ENCODE measurements at regions not wholly inside any gene's neighbourhood (a gene's known extent, or its start where the extent isn't known, plus 50 kb on each side); places are given as distances from the start of the nearest gene placed in this dataset.

DNA sequence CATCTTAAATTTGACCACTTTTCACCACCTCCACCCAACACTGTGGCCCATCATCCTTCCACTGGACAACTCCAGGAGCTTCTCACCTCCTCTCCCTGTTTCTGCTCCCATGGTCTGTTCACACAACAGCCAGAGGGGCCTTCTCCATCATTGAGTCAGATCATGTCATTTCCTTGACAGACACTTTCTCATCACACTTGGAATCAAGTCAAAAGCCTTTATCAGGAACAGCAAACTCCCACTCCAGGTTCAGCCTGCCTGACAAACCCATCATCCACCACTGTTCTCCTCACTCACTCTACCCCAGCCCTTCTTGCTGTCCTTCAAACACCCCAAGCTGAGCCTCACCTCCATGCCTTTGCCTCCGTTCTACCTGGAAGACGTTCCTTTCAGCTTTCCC lies 78.4 kb upstream of the ADRA1B start:
- H3K9me3 ChIP-seq (ENCODE audit: insufficient read depth, low read depth, low read length): no peaks in the 10 kb centered on the region
- H3K4me3 ChIP-seq (ENCODE audit: low read length): no peak overlapping the region
- H3K36me3 ChIP-seq (ENCODE audit: insufficient read depth, low read length): no peaks in the 10 kb centered on the region
- no peaks in the 10 kb centered on the region for H3K27me3 ChIP-seq (ENCODE audit: insufficient read depth, low read length)
- no peaks in the 10 kb centered on the region for H3K4me1 ChIP-seq (ENCODE audit: insufficient read depth, low read length)
- 91% methylated on average over 2 of the region's 2 CpGs for WGBS
- H3K27ac ChIP-seq (ENCODE audit: low read depth, low read length): no peak overlapping the region
- H3K9ac ChIP-seq (ENCODE audit: low read depth, low read length): no peak overlapping the region

DNA sequence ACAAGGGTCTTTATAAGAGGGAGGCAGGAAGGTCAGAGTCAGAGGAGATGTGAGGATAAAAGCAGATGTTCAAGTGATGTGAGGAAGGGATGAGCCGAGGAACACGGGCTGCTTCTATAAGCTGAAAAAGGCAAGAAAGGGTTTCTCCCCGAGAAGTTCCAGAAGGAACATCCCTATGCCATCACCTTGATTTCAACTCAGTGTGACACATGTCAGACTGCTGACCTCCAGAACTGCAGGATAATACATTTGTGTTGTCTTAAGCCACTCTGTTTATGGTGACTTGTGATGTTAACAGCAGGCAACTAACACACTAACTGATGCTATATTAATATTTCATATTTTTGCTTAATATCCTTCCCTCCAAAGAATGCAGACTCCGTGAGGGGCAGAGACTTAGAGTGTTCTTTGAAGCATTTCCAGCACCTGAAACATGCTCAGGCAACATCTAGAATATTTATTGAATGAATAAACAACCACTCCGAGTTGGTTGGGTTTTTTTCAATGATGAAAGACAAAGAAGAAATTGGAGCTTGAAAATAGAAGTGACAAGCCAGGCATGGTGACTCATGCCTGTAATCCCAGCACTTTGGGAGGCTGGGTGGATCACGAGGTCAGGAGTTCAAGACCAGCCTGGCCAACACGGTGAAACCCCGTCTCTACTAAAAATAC lies 77.6 kb upstream of the ADRA1B start:
- Histone ChIP-seq H3K9ac (ENCODE audit: low read depth, low read length) (no peak overlapping the region), H3K4me1 (ENCODE audit: insufficient read depth, low read length) (no peaks in the 10 kb centered on the region), H3K27me3 (ENCODE audit: insufficient read depth, low read length) (no peaks in the 10 kb centered on the region), H3K36me3 (ENCODE audit: insufficient read depth, low read length) (no peaks in the 10 kb centered on the region), H3K9me3 (ENCODE audit: insufficient read depth, low read depth, low read length) (no peaks in the 10 kb centered on the region), H3K4me3 (ENCODE audit: low read length) (no peak overlapping the region), H3K27ac (ENCODE audit: low read depth, low read length) (no peak overlapping the region)
- WGBS: 89% methylated on average over 8 of the region's 8 CpGs

DNA sequence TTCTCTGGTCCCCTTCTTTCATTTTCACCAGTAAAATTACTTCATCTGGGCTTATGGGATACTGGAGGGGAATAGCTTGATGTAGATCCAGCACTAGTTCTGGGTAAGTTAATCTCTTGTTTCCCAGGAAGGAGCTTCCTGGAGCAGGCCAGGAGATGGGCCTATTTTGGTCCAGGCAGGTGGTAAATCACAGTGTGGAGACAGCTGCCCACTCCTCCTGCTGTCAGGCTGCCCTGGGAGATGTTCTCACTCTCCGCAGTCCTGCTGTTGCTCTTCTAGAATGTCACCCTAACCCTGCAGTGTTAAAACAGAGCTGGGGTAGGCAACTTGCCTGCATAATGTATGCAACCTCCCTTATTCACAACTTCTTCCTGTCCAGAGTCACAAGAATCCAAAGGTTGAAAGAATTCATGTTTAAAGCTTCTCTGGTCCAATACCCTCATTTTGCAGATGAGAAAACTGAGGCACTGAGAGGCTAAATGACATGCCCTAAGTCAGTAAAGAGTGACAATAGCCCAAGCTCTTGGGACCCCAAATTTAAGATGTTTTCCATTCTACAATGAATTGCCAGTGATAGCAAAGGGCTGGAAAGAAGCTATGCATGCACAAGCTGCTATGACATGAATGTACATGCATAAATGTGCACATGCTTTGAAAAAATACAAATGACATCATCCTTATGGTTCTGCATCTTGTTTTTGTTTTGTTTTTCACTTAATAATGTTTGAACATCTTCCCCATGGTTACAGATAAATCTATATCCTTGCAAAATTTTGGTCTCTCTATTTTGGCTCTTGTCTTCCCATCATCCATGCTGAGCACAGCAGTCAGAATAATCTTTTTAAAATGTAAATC lies 71.8 kb upstream of the ADRA1B start:
- Histone ChIP-seq H3K4me1 (ENCODE audit: insufficient read depth, low read length) (no peaks in the 10 kb centered on the region), H3K36me3 (ENCODE audit: insufficient read depth, low read length) (no peaks in the 10 kb centered on the region), H3K27me3 (ENCODE audit: insufficient read depth, low read length) (no peaks in the 10 kb centered on the region), H3K9me3 (ENCODE audit: insufficient read depth, low read depth, low read length) (no peaks in the 10 kb centered on the region), H3K27ac (ENCODE audit: low read depth, low read length) (no peak overlapping the region), H3K9ac (ENCODE audit: low read depth, low read length) (no peak overlapping the region), H3K4me3 (ENCODE audit: low read length) (no peak overlapping the region)
- 92% methylated on average over 1 of the region's 1 CpG for WGBS

DNA sequence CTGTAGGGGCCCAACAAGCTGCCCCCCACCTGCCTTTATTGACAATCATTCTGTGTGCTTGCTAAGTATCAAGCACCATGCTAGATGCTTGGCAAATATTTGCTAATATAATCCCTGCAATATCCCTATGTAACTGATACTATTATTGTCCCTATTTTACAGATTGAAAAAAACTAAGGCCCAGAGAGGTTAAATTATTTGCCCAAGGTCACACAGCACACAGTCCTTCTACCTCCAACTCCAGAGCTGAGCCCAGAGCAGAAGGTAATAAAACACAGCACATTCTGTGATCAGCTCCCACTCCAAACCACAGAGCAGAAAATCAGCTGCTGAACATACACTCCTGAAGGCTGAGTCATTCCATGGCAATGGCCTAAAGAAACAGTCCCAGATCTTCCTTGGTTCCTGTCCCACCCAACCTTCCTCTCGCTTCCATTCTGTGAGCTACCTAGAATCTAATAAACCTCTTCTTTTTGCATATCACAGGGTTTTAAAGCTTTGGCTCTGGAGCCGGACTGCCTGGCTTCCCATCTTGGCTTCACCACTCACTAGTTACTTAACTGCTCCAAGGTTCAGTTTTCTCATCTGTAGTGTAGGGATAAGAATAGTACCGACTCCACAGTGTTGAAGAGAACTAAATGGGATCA lies 66.7 kb upstream of the ADRA1B start:
- WGBS: 93% methylated on average over 3 of the region's 3 CpGs
- H3K27me3 ChIP-seq (ENCODE audit: insufficient read depth, low read length): no peaks in the 10 kb centered on the region
- no peak overlapping the region for H3K27ac ChIP-seq (ENCODE audit: low read depth, low read length)
- no peak overlapping the region for H3K9ac ChIP-seq (ENCODE audit: low read depth, low read length)
- no peak overlapping the region for H3K4me3 ChIP-seq (ENCODE audit: low read length)
- no peaks in the 10 kb centered on the region for H3K36me3 ChIP-seq (ENCODE audit: insufficient read depth, low read length)
- H3K9me3 ChIP-seq (ENCODE audit: insufficient read depth, low read depth, low read length): no peaks in the 10 kb centered on the region
- no peaks in the 10 kb centered on the region for H3K4me1 ChIP-seq (ENCODE audit: insufficient read depth, low read length)

DNA sequence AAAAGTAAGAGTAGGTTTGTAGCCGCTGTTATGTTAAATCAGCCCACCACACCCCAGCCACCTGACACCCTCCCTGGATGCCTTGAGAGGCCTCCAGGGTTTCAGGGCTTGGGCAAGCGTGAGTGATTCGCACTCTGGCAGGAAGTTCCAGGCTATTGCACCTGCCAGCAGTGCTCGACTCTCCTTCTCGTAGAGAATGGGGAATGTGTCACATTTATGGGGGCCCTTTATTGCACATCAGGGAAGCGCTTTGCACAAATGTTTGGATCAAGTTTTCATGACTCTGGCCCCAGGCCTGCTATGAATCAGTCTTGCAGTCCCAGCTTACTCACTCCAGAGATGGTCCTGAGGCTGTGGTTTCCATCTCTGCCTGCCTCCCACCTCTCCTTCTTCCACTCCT lies 66.1 kb upstream of the ADRA1B start:
- Histone ChIP-seq H3K4me1 (ENCODE audit: insufficient read depth, low read length) (no peaks in the 10 kb centered on the region), H3K36me3 (ENCODE audit: insufficient read depth, low read length) (no peaks in the 10 kb centered on the region), H3K27me3 (ENCODE audit: insufficient read depth, low read length) (no peaks in the 10 kb centered on the region), H3K9ac (ENCODE audit: low read depth, low read length) (no peak overlapping the region), H3K9me3 (ENCODE audit: insufficient read depth, low read depth, low read length) (no peaks in the 10 kb centered on the region), H3K27ac (ENCODE audit: low read depth, low read length) (no peak overlapping the region), H3K4me3 (ENCODE audit: low read length) (no peak overlapping the region)
- WGBS: 92% methylated on average over 5 of the region's 6 CpGs

DNA sequence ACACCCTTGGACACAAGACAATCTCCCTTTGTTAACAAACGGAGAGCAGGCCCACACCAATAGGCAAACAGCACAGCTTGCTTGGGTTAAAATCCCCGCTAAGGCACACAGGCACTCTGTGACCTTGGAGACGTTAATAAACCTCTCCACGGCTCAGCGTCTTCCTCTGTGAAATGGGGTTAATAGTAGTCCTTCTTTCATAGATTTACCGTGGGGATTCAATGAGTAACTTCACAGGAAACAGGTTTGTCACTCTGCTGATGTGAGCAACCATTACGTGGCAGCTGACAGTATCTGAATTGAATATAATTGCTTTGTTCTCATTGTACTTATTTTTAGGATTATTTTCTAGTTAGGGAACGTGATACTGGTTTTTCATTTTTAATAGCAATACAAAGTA lies 65.2 kb upstream of the ADRA1B start:
- Histone ChIP-seq H3K27ac (ENCODE audit: low read depth, low read length) (no peak overlapping the region), H3K4me1 (ENCODE audit: insufficient read depth, low read length) (no peaks in the 10 kb centered on the region), H3K9me3 (ENCODE audit: insufficient read depth, low read depth, low read length) (no peaks in the 10 kb centered on the region), H3K4me3 (ENCODE audit: low read length) (no peak overlapping the region), H3K27me3 (ENCODE audit: insufficient read depth, low read length) (no peaks in the 10 kb centered on the region), H3K9ac (ENCODE audit: low read depth, low read length) (no peak overlapping the region), H3K36me3 (ENCODE audit: insufficient read depth, low read length) (no peaks in the 10 kb centered on the region)
- 89% methylated on average over 7 of the region's 8 CpGs for WGBS

DNA sequence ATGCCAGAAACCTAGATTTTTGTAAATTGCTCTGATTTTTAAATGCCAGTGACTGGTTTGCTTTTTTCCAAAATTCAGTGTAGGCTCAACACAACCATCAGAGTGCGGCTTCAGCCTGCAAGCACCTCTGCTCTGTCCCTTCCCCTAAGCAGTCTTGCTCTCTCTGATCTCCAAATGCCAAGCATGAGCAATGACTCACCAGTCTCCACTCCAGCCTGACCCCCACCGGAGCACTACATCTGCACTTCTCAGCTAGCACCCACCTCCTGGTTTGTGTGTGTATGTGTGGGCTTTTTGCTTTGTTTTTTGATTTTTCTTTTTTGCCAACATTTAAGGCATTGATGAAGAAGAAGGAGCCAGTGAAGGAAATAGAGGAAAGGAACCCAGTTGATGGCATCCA lies 61.4 kb upstream of the ADRA1B start:
- no peak overlapping the region for H3K27ac ChIP-seq (ENCODE audit: low read depth, low read length)
- H3K9ac ChIP-seq (ENCODE audit: low read depth, low read length): no peak overlapping the region
- H3K36me3 ChIP-seq (ENCODE audit: insufficient read depth, low read length): no peaks in the 10 kb centered on the region
- H3K4me1 ChIP-seq (ENCODE audit: insufficient read depth, low read length): no peaks in the 10 kb centered on the region
- no peaks in the 10 kb centered on the region for H3K9me3 ChIP-seq (ENCODE audit: insufficient read depth, low read depth, low read length)
- 73% methylated on average over 1 of the region's 2 CpGs for WGBS
- H3K27me3 ChIP-seq (ENCODE audit: insufficient read depth, low read length): no peaks in the 10 kb centered on the region
- H3K4me3 ChIP-seq (ENCODE audit: low read length): no peak overlapping the region

DNA sequence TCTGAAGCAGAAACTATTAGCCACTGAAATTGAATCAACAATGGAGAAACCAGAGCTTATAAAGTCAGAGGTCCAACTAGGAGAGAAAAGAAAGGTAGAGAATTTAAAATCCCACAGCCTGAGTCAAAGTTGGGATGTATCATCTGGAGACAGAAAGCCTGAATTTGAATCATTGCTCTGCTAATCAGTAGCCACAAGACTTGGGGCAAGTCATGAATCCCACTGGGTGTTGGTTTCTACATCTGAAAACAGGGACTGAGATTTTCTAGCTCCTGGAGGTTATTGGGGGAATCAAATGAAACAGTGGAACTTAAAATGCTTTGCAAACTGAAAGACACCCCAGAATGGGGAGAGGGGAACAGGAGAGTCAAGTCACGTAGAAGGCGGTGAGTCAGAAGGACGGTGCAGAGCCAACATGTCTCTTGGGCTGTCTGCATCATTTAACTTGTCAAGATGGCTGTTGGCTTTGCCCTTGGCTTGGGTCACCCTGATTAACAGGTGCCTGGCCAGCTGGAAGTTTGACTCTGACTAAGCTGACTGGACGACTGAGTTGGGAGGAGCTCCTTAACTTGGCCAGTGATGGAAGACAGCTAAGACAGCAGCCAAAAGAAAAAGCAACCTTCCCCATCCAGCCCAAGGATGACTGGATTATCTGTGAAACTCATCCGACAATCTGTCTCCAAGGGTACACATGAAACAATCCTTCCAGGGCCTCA lies 60.6 kb upstream of the ADRA1B start:
- 91% methylated on average over 5 of the region's 5 CpGs for WGBS
- H3K27me3 ChIP-seq (ENCODE audit: insufficient read depth, low read length): no peaks in the 10 kb centered on the region
- no peaks in the 10 kb centered on the region for H3K36me3 ChIP-seq (ENCODE audit: insufficient read depth, low read length)
- no peak overlapping the region for H3K4me3 ChIP-seq (ENCODE audit: low read length)
- no peaks in the 10 kb centered on the region for H3K9me3 ChIP-seq (ENCODE audit: insufficient read depth, low read depth, low read length)
- no peak overlapping the region for H3K27ac ChIP-seq (ENCODE audit: low read depth, low read length)
- no peak overlapping the region for H3K9ac ChIP-seq (ENCODE audit: low read depth, low read length)
- H3K4me1 ChIP-seq (ENCODE audit: insufficient read depth, low read length): no peaks in the 10 kb centered on the region

DNA sequence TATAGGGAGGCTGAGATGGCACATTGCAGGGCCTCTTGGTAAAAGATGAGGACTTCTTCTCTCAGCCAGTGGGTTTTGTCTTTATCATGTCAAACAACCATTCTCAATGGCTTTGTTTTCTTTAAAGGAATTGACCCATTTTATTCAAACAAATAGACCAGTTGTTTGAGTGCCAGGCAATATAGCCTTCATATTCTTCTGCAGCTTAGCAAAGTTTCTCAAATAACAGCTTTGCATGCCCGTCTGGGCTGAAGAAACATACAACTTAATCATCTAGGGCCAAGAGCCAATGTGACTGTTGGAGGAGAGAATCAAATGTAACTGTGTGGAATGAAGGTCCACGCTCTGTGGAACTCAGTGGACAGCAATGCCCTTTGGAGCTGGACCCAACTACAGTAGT lies 57.4 kb upstream of the ADRA1B start:
- no peak overlapping the region for H3K4me3 ChIP-seq (ENCODE audit: low read length)
- 93% methylated on average over 2 of the region's 2 CpGs for WGBS
- no peak overlapping the region for H3K9ac ChIP-seq (ENCODE audit: low read depth, low read length)
- H3K4me1 ChIP-seq (ENCODE audit: insufficient read depth, low read length): no peaks in the 10 kb centered on the region
- no peaks in the 10 kb centered on the region for H3K9me3 ChIP-seq (ENCODE audit: insufficient read depth, low read depth, low read length)
- H3K27ac ChIP-seq (ENCODE audit: low read depth, low read length): no peak overlapping the region
- H3K27me3 ChIP-seq (ENCODE audit: insufficient read depth, low read length): no peaks in the 10 kb centered on the region
- H3K36me3 ChIP-seq (ENCODE audit: insufficient read depth, low read length): no peaks in the 10 kb centered on the region

DNA sequence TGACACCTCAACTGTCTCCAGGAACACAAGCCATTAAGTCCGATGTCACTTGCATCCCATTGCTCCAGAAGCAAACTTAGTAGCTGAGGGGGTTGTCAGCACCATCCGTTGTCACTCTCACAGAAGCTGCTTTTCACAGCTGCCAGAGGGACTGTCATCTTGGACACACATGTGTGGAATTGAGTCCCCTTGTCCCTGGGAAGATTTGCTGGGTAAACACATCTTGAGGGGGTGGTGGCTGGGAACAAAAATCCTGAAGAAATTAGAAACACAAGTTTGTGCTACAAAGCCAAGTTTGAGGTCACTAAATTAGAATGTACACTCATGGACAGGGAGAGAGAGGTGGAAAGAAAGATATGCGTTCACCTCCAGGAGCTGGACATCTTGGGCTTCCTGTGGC lies 55.2 kb upstream of the ADRA1B start:
- no peaks in the 10 kb centered on the region for H3K36me3 ChIP-seq (ENCODE audit: insufficient read depth, low read length)
- no peak overlapping the region for H3K9ac ChIP-seq (ENCODE audit: low read depth, low read length)
- no peak overlapping the region for H3K4me3 ChIP-seq (ENCODE audit: low read length)
- no peak overlapping the region for H3K27ac ChIP-seq (ENCODE audit: low read depth, low read length)
- no peaks in the 10 kb centered on the region for H3K27me3 ChIP-seq (ENCODE audit: insufficient read depth, low read length)
- no peaks in the 10 kb centered on the region for H3K4me1 ChIP-seq (ENCODE audit: insufficient read depth, low read length)
- H3K9me3 ChIP-seq (ENCODE audit: insufficient read depth, low read depth, low read length): no peaks in the 10 kb centered on the region
- WGBS: 81% methylated on average over 3 of the region's 3 CpGs
